Activated naive CD4-positive, alpha-beta T cell treated with Interleukin-2 at 50 U/mL for 16 hours (primary cell): ENCODE measurements at regions not wholly inside any gene's neighbourhood (a gene's known extent, or its start where the extent isn't known, plus 50 kb on each side); places are given as distances from the start of the nearest gene placed in this dataset.

Experiments
- DNase-seq: peaks from one replicate; pipeline ENCODE4 v3.0.0-alpha.2; 2020

GRCh38 chr4:14059006-14059405, 431.5 kb upstream of the BOD1L1 start:
- no peak for DNase-seq

- DNase-seq: no peak
Observed at GRCh38 chr4:14064984-14065383, 437.5 kb upstream of the BOD1L1 start.

DNA sequence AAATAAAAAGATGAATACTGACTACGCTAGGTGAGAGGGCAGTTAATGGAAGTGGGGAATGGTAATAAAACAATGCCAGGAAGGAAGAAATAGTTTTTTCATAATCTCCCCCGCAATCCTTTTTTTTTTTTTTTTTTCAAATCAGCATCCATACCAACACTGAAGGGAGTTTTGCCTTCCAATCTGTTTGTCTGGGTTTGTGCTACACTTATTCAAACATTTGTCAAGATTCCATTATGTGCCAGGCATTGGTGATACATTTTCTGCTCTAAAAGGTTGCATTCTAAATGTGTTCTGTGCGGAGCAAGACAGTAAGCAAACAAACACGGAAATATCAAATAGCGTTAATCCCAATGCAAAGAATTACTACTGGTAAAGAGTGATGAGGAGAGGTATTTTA, 437.9 kb upstream of the BOD1L1 start:
- DNase-seq: no peak

GRCh38 chr4:14066979-14067378, 439.5 kb upstream of the BOD1L1 start:
- DNase-seq: no peak

DNA sequence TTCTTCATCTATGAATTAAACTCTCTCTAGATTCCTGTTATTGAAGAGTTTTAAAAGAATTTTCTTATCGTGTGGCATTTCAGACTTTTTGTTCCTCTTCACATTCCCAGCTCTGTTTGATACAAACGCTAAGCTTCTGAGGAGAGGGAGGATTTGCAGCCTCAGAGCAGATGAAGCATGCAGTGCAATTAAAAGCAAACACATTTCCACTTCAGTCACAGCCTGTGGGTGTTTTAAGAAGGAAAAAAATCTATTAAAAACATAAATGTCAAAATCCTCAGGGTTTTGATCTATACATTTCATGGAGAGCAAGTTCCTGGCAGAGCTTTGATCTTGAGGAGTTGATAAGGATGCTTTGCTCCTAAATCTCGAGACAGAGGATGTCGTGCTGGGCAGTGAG, 442.4 kb upstream of the BOD1L1 start:
- no peak for DNase-seq

DNA sequence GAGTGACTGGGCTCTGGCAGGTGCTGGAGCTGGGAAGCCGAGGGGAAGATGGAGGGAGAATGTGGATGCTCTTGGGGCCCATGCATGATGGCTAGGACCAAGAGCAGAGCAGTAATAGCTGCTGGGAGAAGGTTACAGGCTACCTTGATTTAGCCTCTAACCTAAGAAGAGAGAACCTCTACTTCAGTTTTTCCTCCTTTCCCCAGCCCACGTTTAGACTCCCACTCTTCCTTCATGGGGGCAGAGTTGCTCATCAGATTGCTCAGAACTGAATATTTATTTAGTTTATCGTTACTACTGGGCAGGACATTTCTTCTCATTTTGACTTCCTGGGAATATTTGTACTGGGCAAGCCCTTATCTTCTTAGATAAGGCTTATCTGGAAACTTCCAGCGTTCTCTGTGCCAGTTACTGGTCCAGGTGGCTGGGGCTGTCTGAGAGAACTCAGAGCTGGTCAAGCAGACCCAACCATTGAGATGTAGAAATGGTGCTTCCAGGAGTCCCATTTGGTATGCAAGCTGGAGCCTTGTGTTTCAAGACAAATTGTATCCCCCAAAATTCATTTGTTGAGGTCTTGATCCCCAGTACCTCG, 442.9 kb upstream of the BOD1L1 start:
- DNase-seq: no peak

DNA sequence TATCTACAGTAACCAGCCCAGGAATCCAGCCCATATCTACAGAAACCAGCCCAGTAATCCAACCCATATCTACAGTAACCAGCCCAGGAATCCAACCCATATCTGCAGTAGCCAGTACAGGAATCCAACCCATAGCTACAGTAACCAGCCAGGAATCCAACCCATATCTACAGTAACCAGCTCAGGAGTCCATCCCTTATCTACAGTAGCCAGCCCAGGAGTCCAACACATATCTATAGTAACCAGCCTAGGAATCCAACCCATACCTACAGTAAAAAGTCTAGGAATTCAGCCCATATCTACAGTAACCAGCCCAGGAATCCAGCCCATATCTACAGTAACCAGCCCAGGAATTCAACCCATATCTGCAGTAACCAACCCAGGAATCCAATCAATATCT, 445.0 kb upstream of the BOD1L1 start:
- DNase-seq: no peak

DNA sequence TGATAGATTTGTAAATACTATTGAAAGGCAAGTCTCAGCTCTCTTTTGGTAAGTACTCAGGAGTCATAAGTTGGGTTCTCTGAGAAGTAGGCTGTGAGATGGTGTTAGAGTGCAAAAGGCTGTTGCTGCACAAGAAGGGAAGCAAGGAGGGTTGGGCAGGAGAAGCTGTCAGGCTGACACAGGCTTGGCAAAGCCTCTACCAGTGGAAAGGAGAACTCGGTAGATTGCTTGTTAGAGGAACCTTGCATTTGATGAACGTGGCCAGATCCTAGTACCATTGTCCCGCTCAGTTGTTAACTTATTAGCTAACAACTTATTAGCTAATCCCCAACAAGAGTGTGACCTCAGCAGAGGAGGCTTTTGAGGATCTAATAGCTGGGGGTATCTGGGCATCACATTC, 449.3 kb upstream of the BOD1L1 start:
- no peak for DNase-seq

DNA sequence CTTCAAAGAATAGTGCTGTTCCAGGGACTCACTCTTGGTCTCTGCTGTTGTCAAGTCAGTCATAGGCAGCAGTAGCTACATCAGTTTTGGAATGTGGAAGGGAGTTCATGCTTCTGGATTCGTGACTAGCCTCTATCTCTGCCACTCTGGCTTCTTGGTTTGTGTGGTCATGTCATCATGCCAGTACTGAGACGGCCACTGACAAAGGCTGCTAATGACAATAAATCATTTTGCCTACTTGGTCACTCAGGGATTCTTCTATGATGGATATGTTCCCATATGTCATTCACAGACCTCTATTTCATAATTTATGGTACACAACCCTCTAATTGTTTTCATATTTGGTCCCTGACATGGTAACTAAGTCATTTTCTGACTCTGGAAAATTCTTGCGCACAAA, 450.8 kb upstream of the BOD1L1 start:
- DNase-seq: no peak

GRCh38 chr4:14079601-14080000, 452.1 kb upstream of the BOD1L1 start:
- DNase-seq: no peak

DNA sequence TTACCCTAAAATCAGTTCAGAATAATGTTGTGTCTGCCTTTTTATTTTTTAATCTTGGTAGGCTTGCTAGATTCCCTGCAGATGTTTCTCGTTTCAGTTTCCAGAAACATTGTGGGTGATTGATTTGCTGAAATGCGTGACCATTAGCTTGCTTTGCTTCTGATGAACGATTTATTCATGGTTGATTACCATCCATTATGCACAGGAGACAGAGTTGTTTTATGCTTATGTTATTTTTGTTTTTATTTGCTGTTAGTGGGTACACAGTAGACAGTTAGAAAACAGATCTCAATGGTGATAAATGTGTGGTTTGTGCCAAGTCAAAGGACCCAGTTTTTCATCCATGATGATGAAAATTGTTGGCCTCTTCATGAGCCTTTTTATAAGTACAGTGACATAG, 455.6 kb upstream of the BOD1L1 start:
- no peak for DNase-seq

DNA sequence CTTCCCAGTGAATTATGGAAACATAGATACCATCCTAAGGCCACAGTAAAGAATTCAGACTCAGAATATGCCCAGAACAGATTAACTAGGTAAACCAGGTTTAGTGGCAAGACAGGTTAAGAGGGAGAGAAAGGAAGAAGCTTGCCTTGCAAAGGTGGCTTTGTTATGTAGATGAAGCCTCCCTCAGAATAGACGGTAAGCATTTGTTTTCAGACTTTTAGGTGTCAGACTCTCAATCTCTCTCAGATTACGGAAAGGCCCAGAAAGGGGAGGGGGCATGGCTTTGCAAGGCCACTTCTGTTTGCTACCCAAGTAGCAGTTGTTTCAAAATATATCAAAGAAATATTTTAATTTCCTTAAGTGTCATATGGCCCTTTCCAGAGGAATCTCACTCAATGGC, 457.1 kb upstream of the BOD1L1 start:
- DNase-seq: no peak

DNA sequence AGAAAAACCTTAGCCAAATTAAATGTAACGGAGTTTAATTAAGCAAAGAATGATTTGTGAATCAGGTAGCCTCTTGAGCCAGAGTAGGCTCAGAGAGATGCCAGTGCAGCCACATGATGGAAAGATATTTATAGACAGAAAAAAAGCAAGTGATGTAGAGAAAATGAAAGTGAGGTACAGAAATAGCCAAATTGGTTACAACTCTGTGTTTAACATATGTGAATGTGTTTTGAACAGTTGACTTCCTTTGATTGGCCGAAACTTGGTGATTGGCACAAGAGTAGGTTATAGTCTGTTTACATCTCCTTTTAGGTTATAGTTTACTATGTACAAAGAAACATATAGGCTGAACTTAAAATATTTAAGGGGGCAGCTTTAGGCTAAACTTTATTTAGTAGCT, 459.9 kb upstream of the BOD1L1 start:
- no peak for DNase-seq

- no peak for DNase-seq
Observed at GRCh38 chr4:14087921-14088320, 460.4 kb upstream of the BOD1L1 start.

DNA sequence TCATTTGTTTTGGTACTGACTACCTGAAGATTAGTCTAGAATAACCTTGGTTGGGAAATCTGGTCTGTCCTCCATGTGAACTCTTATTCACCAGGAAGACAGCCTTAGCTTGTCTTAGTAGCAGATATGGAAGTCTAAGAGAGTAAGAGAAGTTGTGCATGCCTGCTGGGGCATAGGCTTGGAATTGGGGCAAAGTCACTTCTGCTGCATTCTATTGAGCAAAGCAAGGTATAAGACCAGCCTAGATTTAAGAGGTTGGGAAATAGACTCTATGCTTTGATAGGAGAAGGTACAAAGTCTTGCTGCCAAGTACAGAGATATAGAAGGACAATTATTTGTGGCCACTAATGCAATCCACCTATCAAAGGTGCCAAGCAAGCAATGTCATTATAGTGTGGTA, 464.0 kb upstream of the BOD1L1 start:
- no peak for DNase-seq

DNA sequence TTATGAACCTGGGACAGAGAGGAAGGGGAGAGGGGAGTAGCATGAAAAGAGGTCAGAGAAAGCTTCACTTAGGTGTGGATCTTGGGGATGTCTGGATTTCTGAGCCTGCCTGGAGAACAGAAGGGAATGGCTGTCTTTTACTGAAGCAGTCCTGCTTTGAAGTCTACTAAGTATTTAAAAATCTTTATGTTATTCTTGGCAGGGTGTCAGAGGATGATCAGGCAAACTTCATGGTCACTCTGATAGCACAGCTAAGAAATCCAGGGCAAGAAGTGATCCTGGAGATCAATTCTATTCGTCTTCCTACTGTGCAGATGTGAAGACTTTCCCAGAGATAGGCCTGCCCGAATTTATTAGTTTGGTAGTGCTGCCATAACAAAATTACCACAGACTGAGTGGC, 464.4 kb upstream of the BOD1L1 start:
- no peak for DNase-seq

DNA sequence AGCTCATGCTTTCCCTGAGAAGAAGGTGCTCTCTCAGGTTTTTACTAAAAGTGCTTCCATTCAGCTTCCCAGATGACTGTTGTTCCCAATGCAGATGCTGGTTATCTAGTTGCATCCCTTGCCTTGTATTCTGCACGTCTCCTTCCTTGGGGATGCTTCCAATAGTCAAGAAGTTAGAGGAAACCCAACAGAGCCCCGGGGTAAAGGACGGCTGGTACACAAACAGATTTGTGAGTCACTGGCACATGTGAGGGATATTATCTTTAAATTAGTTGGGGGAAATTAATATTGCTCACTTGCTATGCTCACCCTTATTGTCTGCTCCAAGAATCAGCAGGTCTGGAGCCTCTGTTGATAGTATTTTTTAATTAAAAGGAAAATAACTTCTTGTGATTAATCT, 465.2 kb upstream of the BOD1L1 start:
- DNase-seq: no peak

DNA sequence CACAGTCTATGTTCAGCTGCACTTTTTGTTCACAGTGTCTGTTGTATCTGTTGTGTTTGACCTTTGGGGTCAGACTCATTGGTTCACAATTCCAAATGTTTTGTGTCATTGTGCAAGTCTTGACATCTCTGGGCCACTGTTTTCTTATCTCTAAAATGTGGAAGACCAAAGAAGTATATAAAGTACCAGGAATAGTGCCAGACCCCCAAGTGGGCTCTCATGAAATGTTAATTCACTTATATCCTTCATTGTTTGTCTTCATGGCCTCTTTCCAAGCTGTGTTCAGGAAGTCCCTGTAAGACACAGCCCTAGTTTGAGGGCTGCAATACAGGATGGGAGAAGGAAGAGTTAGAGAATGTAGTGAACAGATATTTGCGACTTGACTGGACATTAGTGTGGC, 468.3 kb upstream of the BOD1L1 start:
- no peak for DNase-seq

DNA sequence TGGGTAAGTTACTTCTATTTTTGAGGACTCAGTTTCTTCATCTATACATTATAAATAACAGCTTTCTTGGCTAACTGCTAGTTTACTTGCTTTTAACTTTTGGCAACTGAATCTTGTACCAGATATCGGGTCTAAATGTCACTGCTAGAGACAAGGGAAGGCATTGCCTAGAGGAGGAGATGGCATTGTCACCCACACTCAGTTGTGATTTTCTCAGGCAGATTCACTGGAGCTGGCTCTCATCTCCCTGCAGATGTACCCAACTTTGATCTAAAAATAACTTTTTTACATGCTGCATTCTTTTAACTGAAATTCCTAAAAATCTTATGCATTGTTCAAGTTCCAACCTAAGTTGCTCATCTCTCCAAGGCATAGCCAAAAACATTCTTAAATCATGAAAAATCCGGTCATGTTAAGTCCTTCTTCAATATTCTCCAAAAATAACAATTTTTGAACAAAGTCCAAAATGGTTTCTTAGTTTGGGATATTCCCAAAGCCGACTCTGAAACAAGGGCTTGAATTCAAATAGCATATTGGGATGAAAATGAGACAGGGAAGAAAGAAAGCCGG, 469.0 kb upstream of the BOD1L1 start:
- no peak for DNase-seq

- DNase-seq: no peak
Observed at GRCh38 chr4:14100349-14100748, 472.8 kb upstream of the BOD1L1 start.

GRCh38 chr4:14110407-14110806, 482.9 kb upstream of the BOD1L1 start:
- no peak for DNase-seq

- no peak for DNase-seq
Observed at GRCh38 chr4:14111730-14112181, 484.2 kb upstream of the BOD1L1 start.

DNA sequence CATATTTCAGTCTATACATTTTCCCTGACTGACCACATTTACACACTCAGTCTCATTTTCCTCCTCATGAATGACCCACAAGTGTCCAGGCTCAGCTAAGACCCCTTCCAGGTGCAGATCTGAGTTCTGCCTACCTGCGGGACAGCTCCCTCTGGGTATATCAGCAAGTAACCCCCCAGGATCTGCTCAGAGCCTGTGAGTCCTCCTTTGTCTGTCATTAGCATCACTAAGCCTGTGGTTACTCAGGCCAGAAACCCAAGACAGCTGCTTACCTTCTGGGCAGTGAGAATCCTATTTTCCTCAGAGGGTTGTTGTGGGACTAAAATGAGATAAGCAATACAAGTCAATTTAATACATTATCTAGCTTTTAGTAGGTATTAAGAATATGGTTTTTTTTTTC, 487.6 kb upstream of the BOD1L1 start:
- DNase-seq: no peak

DNA sequence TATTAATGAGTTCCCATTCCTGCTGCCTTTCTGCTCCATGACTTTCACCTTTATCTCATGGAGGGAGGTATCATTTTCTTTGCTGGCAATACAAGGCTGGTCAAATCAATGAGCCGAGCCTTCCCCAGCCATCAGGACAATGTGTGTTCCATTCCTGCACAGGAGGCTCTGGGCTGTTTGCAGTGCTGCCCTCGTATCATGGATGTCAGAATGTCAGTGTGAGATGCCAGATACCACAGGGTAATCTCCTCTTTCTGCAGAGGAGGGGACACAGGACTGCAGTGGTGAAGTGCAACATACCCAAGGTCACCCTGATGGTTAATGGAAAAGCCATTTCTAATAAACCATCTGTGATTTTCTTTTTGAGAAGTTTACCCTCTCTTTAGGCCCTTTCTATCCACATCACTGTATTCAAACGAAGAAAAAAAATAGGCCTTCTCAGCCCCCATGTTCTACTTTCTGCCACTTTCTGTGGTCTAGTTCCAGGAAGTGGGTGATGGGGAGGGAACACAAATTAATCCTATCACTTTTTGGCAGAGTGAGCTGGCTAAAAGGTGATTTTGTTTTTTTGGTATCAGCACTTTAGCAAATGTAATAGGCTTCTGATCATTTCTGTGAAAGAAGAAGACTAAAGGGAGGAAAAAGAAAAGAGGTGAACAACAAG, 490.2 kb upstream of the BOD1L1 start:
- no peak for DNase-seq

DNA sequence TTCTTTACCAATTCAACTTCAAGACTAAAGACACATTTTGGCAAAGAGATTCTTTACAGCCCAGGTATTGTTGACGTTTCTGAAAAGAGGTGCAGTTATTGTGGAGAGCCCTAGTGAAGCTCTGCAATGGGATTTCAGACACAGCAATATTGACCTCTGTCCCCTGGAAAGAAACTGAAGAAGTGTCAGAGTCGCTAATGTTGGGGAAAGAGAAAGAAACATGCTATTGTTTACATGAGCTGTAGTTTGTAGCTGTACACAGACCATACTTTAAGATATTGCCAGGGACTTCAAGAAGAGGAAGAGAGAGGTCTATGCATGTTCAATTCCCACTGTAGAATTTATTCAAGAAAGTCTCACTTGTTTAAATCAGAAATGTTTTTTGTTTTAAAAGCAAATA, 497.3 kb upstream of the BOD1L1 start:
- DNase-seq: no peak
